ENCODE measurements at regions not wholly inside any gene's neighbourhood (a gene's known extent, or its start where the extent isn't known, plus 50 kb on each side); places are given as distances from the start of the nearest gene placed in this dataset.

DNA sequence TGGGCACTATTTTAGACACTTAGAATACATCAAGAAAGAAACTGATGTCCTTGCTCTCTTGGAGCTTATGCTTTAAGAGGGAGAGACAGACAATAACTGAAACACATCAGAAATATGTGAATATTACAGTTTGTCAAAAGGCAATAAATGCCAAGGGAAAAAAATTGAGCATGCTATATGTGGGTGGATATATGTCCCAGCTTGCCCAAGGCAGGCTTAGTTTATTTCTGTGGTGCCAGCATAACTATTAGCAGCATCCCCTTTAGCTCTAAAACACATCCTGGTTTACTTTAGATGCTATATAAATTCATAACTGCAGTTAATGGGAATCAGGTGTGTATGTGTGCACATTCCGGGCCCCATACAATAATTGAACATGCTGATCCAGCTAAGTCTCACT lies 191.2 kb upstream of the PDZRN3 start:
- Histone ChIP-seq H3K36me3 (ENCODE audit: low read depth) (no peaks in the 10 kb centered on the region), H3K4me3 (ENCODE audit: severe bottlenecking) (no peak overlapping the region), H3K4me1 (ENCODE audit: insufficient read depth, poor library complexity, severe bottlenecking) (peaks cover 11% of the 10 kb centered on the region), H3K27ac (ENCODE audit: poor library complexity, severe bottlenecking) (no peak overlapping the region), H3K9me3 (ENCODE audit: severe bottlenecking) (no peaks in the 10 kb centered on the region), H3K27me3 (ENCODE audit: insufficient read depth, poor library complexity, severe bottlenecking) (no peaks in the 10 kb centered on the region)
- ATAC-seq (ENCODE audit: low read depth) (no peak), DNase-seq (ENCODE audit: low spot score) (no peak)
- TF ChIP-seq CTCF (IDR thresholded peaks at IDR 0.05; ENCODE audit: poor library complexity, severe bottlenecking) = no peak

DNA sequence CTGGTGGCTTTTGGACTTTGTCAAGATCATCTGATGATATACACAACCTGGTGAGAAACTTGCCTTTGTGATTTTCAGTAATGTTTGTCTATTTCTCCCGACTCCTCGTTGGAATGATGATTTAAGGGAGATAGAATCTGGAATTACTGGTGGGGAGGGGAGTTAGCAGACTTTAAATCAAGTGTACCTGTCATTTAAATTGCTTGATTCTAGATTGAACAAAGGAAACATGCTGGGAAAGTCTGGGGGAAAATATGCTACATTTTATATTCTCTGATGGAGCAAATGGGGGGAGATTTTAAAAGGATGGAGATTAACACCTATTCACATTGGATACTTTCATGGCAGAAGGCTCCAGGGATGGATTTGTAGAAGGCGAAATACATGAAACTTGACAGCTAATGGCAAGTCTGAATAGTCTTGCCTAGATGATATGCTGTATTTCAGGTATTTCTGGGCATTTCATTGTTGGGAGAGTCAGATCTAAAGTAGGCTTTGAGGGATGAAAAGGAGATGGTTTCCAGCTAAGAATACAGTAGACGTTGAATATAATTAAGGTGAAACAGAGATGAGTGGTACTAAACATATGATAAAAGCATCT lies 189.1 kb upstream of the PDZRN3 start:
- no peak for DNase-seq (ENCODE audit: low spot score)
- no peak overlapping the region for H3K4me3 ChIP-seq (ENCODE audit: severe bottlenecking)
- peak overlapping the region; percentile 37 for H3K27ac ChIP-seq (ENCODE audit: poor library complexity, severe bottlenecking)
- H3K9me3 ChIP-seq (ENCODE audit: severe bottlenecking) = no peaks in the 10 kb centered on the region
- peaks cover 21% of the 10 kb centered on the region for H3K4me1 ChIP-seq (ENCODE audit: insufficient read depth, poor library complexity, severe bottlenecking)
- TF ChIP-seq CTCF (IDR thresholded peaks at IDR 0.05; ENCODE audit: poor library complexity, severe bottlenecking) = no peak
- H3K36me3 ChIP-seq (ENCODE audit: low read depth) = no peaks in the 10 kb centered on the region
- no peaks in the 10 kb centered on the region for H3K27me3 ChIP-seq (ENCODE audit: insufficient read depth, poor library complexity, severe bottlenecking)
- ATAC-seq (ENCODE audit: low read depth) = no peak

DNA sequence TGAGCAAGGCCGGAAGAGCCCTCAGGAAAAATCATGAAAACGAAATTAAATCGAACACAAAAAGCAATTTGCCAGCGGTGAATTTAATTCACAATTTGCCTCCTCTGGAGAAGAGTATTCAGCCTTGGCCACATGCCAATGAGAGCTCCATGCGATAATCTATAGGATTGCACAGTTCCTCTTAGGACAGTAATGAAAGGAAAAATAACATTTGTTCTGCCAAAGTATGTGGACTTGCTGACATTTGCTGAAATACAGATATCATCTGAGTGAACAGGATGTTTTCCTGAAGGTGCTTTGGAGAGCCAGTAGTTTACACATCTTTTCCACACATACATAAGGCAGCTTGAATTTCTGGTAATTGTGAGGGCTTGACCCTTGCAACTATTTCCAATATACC lies 188.6 kb upstream of the PDZRN3 start:
- ATAC-seq (ENCODE audit: low read depth) (no peak; the same call in 2 of the 3 replicates), DNase-seq (ENCODE audit: low spot score) (no peak)
- Histone ChIP-seq H3K4me1 (ENCODE audit: insufficient read depth, poor library complexity, severe bottlenecking) (peaks cover 25% of the 10 kb centered on the region), H3K27ac (ENCODE audit: poor library complexity, severe bottlenecking) (peak overlapping the region; percentile 37), H3K27me3 (ENCODE audit: insufficient read depth, poor library complexity, severe bottlenecking) (no peaks in the 10 kb centered on the region), H3K4me3 (ENCODE audit: severe bottlenecking) (no peak overlapping the region), H3K9me3 (ENCODE audit: severe bottlenecking) (no peaks in the 10 kb centered on the region), H3K36me3 (ENCODE audit: low read depth) (no peaks in the 10 kb centered on the region)
- no peak for TF ChIP-seq CTCF (IDR thresholded peaks at IDR 0.05; ENCODE audit: poor library complexity, severe bottlenecking)

DNA sequence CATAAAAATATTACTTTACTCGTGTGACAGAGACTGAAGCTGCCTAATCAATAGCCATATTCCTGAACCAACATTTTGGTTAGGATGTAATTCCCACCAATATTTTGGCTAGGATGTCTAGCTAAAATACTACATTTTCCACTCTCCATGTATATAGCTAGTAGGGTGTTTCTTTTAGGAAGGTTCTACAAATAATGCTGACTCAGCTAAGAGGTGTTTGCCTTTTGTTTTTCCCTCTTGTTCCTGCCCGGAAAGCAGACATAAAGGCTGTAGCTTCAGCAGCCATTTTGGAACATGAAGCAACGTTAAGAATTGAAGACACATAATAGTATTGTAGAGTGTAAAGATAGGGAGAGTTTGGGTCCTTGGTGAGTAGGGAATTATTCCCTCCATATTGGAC lies 187.3 kb upstream of the PDZRN3 start:
- no peaks in the 10 kb centered on the region for H3K27me3 ChIP-seq (ENCODE audit: insufficient read depth, poor library complexity, severe bottlenecking)
- TF ChIP-seq CTCF (IDR thresholded peaks at IDR 0.05; ENCODE audit: poor library complexity, severe bottlenecking) = no peak

DNA sequence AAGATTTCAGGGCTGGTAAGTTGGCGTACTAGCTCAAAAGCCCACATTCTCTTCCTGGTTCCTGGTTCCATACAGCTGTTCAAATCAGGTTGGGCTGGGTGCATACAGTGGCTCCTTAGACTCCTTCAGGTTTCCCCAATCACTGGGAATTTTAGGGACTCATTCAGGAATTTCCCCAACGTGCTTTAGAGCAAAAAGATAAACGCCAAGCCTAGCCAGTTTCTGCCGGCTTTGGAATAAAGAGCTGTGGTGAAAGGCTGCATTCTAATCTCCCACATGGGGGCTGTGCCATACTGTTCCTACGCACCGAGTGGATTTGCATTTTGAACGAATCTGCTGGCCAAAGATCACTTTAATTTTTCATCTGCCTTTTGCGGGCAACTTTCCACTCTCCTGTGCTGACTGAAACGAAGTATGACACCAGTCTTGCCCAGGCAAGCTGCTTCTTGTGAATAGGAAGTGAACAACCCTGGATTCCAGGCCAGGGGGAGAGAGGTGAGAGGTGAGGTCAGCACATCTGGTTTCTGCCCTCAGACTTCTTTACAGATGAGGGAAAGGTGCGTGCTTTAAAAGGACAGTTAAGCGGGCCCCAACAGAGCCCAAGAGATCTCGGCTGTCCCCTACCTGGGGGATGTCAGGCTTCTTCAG lies 184.2 kb upstream of the PDZRN3 start:
- DNase-seq (ENCODE audit: low spot score) (peak; percentile 66), ATAC-seq (ENCODE audit: low read depth) (peak; percentile 94)
- no peaks in the 10 kb centered on the region for H3K27me3 ChIP-seq (ENCODE audit: insufficient read depth, poor library complexity, severe bottlenecking)
- H3K27ac ChIP-seq (ENCODE audit: poor library complexity, severe bottlenecking) = peak overlapping the region; percentile 85
- no peaks in the 10 kb centered on the region for H3K36me3 ChIP-seq (ENCODE audit: low read depth)
- TF ChIP-seq CTCF (IDR thresholded peaks at IDR 0.05; ENCODE audit: poor library complexity, severe bottlenecking) = no peak
- peaks cover 25% of the 10 kb centered on the region for H3K4me1 ChIP-seq (ENCODE audit: insufficient read depth, poor library complexity, severe bottlenecking)
- H3K9me3 ChIP-seq (ENCODE audit: severe bottlenecking) = no peaks in the 10 kb centered on the region
- no peak overlapping the region for H3K4me3 ChIP-seq (ENCODE audit: severe bottlenecking)

More for the DNA sequence above, 187.3 kb upstream of the PDZRN3 start:
- no peaks in the 10 kb centered on the region for H3K9me3 ChIP-seq (ENCODE audit: severe bottlenecking)
- no peak overlapping the region for H3K4me3 ChIP-seq (ENCODE audit: severe bottlenecking)
- ATAC-seq (ENCODE audit: low read depth) (no peak), DNase-seq (ENCODE audit: low spot score) (no peak)
- no peak overlapping the region for H3K27ac ChIP-seq (ENCODE audit: poor library complexity, severe bottlenecking)
- H3K36me3 ChIP-seq (ENCODE audit: low read depth) = no peaks in the 10 kb centered on the region
- peaks cover 25% of the 10 kb centered on the region for H3K4me1 ChIP-seq (ENCODE audit: insufficient read depth, poor library complexity, severe bottlenecking)

Measured in RWPE2 (cell line).